ENCODE measurements at regions not wholly inside any gene's neighbourhood (a gene's known extent, or its start where the extent isn't known, plus 50 kb on each side); places are given as distances from the start of the nearest gene placed in this dataset.
"Not testable (repeated sequence)": the region's sequence is repeated elsewhere in the genome, so short reads cannot be mapped to it uniquely, and the experiment has no call there.

- H3K36me3 ChIP-seq (ENCODE audit: control insufficient read depth in 4 of 4, insufficient read depth in 4 of 4, low read length in 3 of 4); H3K27me3 ChIP-seq (replicated peaks in 2 of 5; ENCODE audit: control insufficient read depth in 4 of 5, insufficient read depth in 5 of 5, low read length in 4 of 5); CTCF ChIA-PET; POLR2A ChIA-PET; DNase-seq; H3K9me3 ChIP-seq (ENCODE audit: control extremely low read depth in 1 of 5, control insufficient read depth in 4 of 5, insufficient read depth in 2 of 5, low read depth in 1 of 5, low read length in 4 of 5); H3K27ac ChIP-seq (ENCODE audit: insufficient read depth in 1 of 2, low read depth in 1 of 2, low read length in 2 of 2, poor library complexity in 1 of 2, severe bottlenecking in 2 of 2); H3K4me3 ChIP-seq (ENCODE audit: control insufficient read depth in 1 of 7, extremely low read depth in 1 of 7, insufficient read depth in 4 of 7, low read depth in 2 of 7, low read length in 6 of 7): not testable (repeated sequence)
- H3K4me1 ChIP-seq (ENCODE audit: control extremely low read depth in 1 of 4, control insufficient read depth in 4 of 4, insufficient read depth in 4 of 4, low read length in 3 of 4) = peaks cover 0 to 24% (median 12%) of the 10 kb centered on the region in 4 experiments
- WGBS (ENCODE audit: insufficient coverage) = no CpG with 5 or more reads among the region's 2 CpGs
Observed at GRCh38 chr2:64280812-64281211, 136.6 kb upstream of the PELI1 start.

GRCh38 chr2:64283006-64283570 is 138.9 kb upstream of the PELI1 start:
- 100% methylated on average over 4 of the region's 5 CpGs for WGBS (ENCODE audit: insufficient coverage)
- Histone ChIP-seq H3K27me3 (replicated peaks in 2 of 5; ENCODE audit: control insufficient read depth in 4 of 5, insufficient read depth in 5 of 5, low read length in 4 of 5) (no peaks in the 10 kb centered on the region), H3K9me3 (ENCODE audit: control extremely low read depth in 1 of 5, control insufficient read depth in 4 of 5, insufficient read depth in 2 of 5, low read depth in 1 of 5, low read length in 4 of 5) (no peaks in the 10 kb centered on the region), H3K36me3 (ENCODE audit: control insufficient read depth in 4 of 4, insufficient read depth in 4 of 4, low read length in 3 of 4) (no peaks in the 10 kb centered on the region), H3K4me1 (ENCODE audit: control extremely low read depth in 1 of 4, control insufficient read depth in 4 of 4, insufficient read depth in 4 of 4, low read length in 3 of 4) (peaks cover 0 to 13% (median 9%) of the 10 kb centered on the region in 4 experiments), H3K27ac (ENCODE audit: insufficient read depth in 1 of 2, low read depth in 1 of 2, low read length in 2 of 2, poor library complexity in 1 of 2, severe bottlenecking in 2 of 2) (no peak overlapping the region), H3K4me3 (ENCODE audit: control insufficient read depth in 1 of 7, extremely low read depth in 1 of 7, insufficient read depth in 4 of 7, low read depth in 2 of 7, low read length in 6 of 7) (peak overlapping the region in 1 of 7 experiments; percentile 16)
- POLR2A ChIA-PET = no interaction called here
- DNase-seq = no peak
- CTCF ChIA-PET = no interaction called here

GRCh38 chr2:64283641-64284361 is 139.6 kb upstream of the PELI1 start:
- 80% methylated on average over 11 of the region's 15 CpGs for WGBS (ENCODE audit: insufficient coverage)
- ChIA-PET POLR2A (no interaction called here), CTCF (no interaction called here)
- Histone ChIP-seq H3K4me3 (ENCODE audit: control insufficient read depth in 1 of 7, extremely low read depth in 1 of 7, insufficient read depth in 4 of 7, low read depth in 2 of 7, low read length in 6 of 7) (peak overlapping the region in 4 of 7 experiments; percentile 2 to 56 (median 18)), H3K4me1 (ENCODE audit: control extremely low read depth in 1 of 4, control insufficient read depth in 4 of 4, insufficient read depth in 4 of 4, low read length in 3 of 4) (peaks cover 0 to 13% (median 8%) of the 10 kb centered on the region in 4 experiments), H3K27me3 (replicated peaks in 2 of 5; ENCODE audit: control insufficient read depth in 4 of 5, insufficient read depth in 5 of 5, low read length in 4 of 5) (no peaks in the 10 kb centered on the region), H3K9me3 (ENCODE audit: control extremely low read depth in 1 of 5, control insufficient read depth in 4 of 5, insufficient read depth in 2 of 5, low read depth in 1 of 5, low read length in 4 of 5) (no peaks in the 10 kb centered on the region), H3K36me3 (ENCODE audit: control insufficient read depth in 4 of 4, insufficient read depth in 4 of 4, low read length in 3 of 4) (no peaks in the 10 kb centered on the region), H3K27ac (ENCODE audit: insufficient read depth in 1 of 2, low read depth in 1 of 2, low read length in 2 of 2, poor library complexity in 1 of 2, severe bottlenecking in 2 of 2) (no peak overlapping the region)
- peak; percentile 37 to 77 (median 70) for DNase-seq

GRCh38 chr2:64284751-64285150 is 140.5 kb upstream of the PELI1 start:
- Histone ChIP-seq H3K9me3 (ENCODE audit: control extremely low read depth in 1 of 5, control insufficient read depth in 4 of 5, insufficient read depth in 2 of 5, low read depth in 1 of 5, low read length in 4 of 5) (no peaks in the 10 kb centered on the region), H3K4me1 (ENCODE audit: control extremely low read depth in 1 of 4, control insufficient read depth in 4 of 4, insufficient read depth in 4 of 4, low read length in 3 of 4) (peaks cover 0 to 13% (median 8%) of the 10 kb centered on the region in 4 experiments), H3K4me3 (ENCODE audit: control insufficient read depth in 1 of 7, extremely low read depth in 1 of 7, insufficient read depth in 4 of 7, low read depth in 2 of 7, low read length in 6 of 7) (no peak overlapping the region), H3K27ac (ENCODE audit: insufficient read depth in 1 of 2, low read depth in 1 of 2, low read length in 2 of 2, poor library complexity in 1 of 2, severe bottlenecking in 2 of 2) (no peak overlapping the region), H3K36me3 (ENCODE audit: control insufficient read depth in 4 of 4, insufficient read depth in 4 of 4, low read length in 3 of 4) (no peaks in the 10 kb centered on the region), H3K27me3 (replicated peaks in 2 of 5; ENCODE audit: control insufficient read depth in 4 of 5, insufficient read depth in 5 of 5, low read length in 4 of 5) (no peaks in the 10 kb centered on the region)
- DNase-seq = no peak
- ChIA-PET POLR2A (no interaction called here), CTCF (no interaction called here)
- 83% methylated on average over 3 of the region's 3 CpGs for WGBS (ENCODE audit: insufficient coverage)

GRCh38 chr2:64287202-64287740 is 143.1 kb upstream of the PELI1 start:
- no peaks in the 10 kb centered on the region for H3K27me3 ChIP-seq (replicated peaks in 2 of 5; ENCODE audit: control insufficient read depth in 4 of 5, insufficient read depth in 5 of 5, low read length in 4 of 5)
- H3K4me1 ChIP-seq (ENCODE audit: control extremely low read depth in 1 of 4, control insufficient read depth in 4 of 4, insufficient read depth in 4 of 4, low read length in 3 of 4) = peaks cover 0 to 13% (median 8%) of the 10 kb centered on the region in 4 experiments
- no peak overlapping the region for H3K27ac ChIP-seq (ENCODE audit: insufficient read depth in 1 of 2, low read depth in 1 of 2, low read length in 2 of 2, poor library complexity in 1 of 2, severe bottlenecking in 2 of 2)
- POLR2A ChIA-PET = no interaction called here
- WGBS (ENCODE audit: insufficient coverage) = 100% methylated on average over 3 of the region's 5 CpGs
- H3K36me3 ChIP-seq (ENCODE audit: control insufficient read depth in 4 of 4, insufficient read depth in 4 of 4, low read length in 3 of 4) = no peaks in the 10 kb centered on the region
- no peak overlapping the region for H3K4me3 ChIP-seq (ENCODE audit: control insufficient read depth in 1 of 7, extremely low read depth in 1 of 7, insufficient read depth in 4 of 7, low read depth in 2 of 7, low read length in 6 of 7)
- DNase-seq = no peak
- no peaks in the 10 kb centered on the region for H3K9me3 ChIP-seq (ENCODE audit: control extremely low read depth in 1 of 5, control insufficient read depth in 4 of 5, insufficient read depth in 2 of 5, low read depth in 1 of 5, low read length in 4 of 5)
- CTCF ChIA-PET = interaction anchor here (1.2 kb wide), 1 partner anchor 10 kb away, joined by 3 read pairs; no protein-coding TSS in a partner anchor

GRCh38 chr2:64288321-64289193 is 144.3 kb upstream of the PELI1 start:
- no peaks in the 10 kb centered on the region for H3K36me3 ChIP-seq (ENCODE audit: control insufficient read depth in 4 of 4, insufficient read depth in 4 of 4, low read length in 3 of 4)
- 84% methylated on average over 12 of the region's 13 CpGs for WGBS (ENCODE audit: insufficient coverage)
- H3K27me3 ChIP-seq (replicated peaks in 2 of 5; ENCODE audit: control insufficient read depth in 4 of 5, insufficient read depth in 5 of 5, low read length in 4 of 5) = no peaks in the 10 kb centered on the region
- no peak overlapping the region for H3K27ac ChIP-seq (ENCODE audit: insufficient read depth in 1 of 2, low read depth in 1 of 2, low read length in 2 of 2, poor library complexity in 1 of 2, severe bottlenecking in 2 of 2)
- no peak overlapping the region for H3K4me3 ChIP-seq (ENCODE audit: control insufficient read depth in 1 of 7, extremely low read depth in 1 of 7, insufficient read depth in 4 of 7, low read depth in 2 of 7, low read length in 6 of 7)
- POLR2A ChIA-PET = no interaction called here
- no peaks in the 10 kb centered on the region for H3K9me3 ChIP-seq (ENCODE audit: control extremely low read depth in 1 of 5, control insufficient read depth in 4 of 5, insufficient read depth in 2 of 5, low read depth in 1 of 5, low read length in 4 of 5)
- peaks cover 0 to 7% (median 3%) of the 10 kb centered on the region in 4 experiments for H3K4me1 ChIP-seq (ENCODE audit: control extremely low read depth in 1 of 4, control insufficient read depth in 4 of 4, insufficient read depth in 4 of 4, low read length in 3 of 4)
- no peak for DNase-seq
- CTCF ChIA-PET = interaction anchor here (1.2 kb wide), 1 partner anchor 12 kb away, joined by 3 read pairs; no protein-coding TSS in a partner anchor

Measured in common myeloid progenitor, CD34-positive (primary cell).